Osteoblast (primary cell): ENCODE measurements at regions not wholly inside any gene's neighbourhood (a gene's known extent, or its start where the extent isn't known, plus 50 kb on each side); places are given as distances from the start of the nearest gene placed in this dataset.
"Not testable (repeated sequence)": the region's sequence is repeated elsewhere in the genome, so short reads cannot be mapped to it uniquely, and the experiment has no call there.

Experiments used
- DNase-seq: peaks from one replicate; pipeline ENCODE4 v3.0.0; 2011; ENCODE audit warnings: low spot score, mixed read lengths; ENCODE audit not compliant: insufficient read length; ENCODE audit errors: missing footprints
- H2AFZ ChIP-seq: 2 replicates; pipeline ENCODE4 v1.6.0; 2011; ENCODE audit warnings: mild to moderate bottlenecking, low read length
- H3K27ac ChIP-seq: 2 replicates; pipeline ENCODE4 v1.5.1; 2011; ENCODE audit warnings: mild to moderate bottlenecking, low read depth, low read length, moderate library complexity
- H3K27me3 ChIP-seq: 2 replicates; pipeline ENCODE4 v1.6.0; 2012; ENCODE audit warnings: mild to moderate bottlenecking, control low read depth, inconsistent platforms, low read length, moderate library complexity; ENCODE audit not compliant: insufficient read depth
- H3K36me3 ChIP-seq: 2 replicates; pipeline ENCODE4 v1.5.1; 2011; ENCODE audit warnings: mild to moderate bottlenecking, low read length, control low read depth, moderate library complexity; ENCODE audit not compliant: insufficient read depth
- H3K4me1 ChIP-seq: 2 replicates; pipeline ENCODE4 v1.5.1; 2011; ENCODE audit warnings: mild to moderate bottlenecking, low read length, control low read depth, moderate library complexity; ENCODE audit not compliant: insufficient read depth
- H3K4me2 ChIP-seq: 2 replicates; pipeline ENCODE4 v1.6.0; 2011; ENCODE audit warnings: mild to moderate bottlenecking, low read length; ENCODE audit not compliant: insufficient read depth
- H3K4me3 ChIP-seq: fragments of 200-600 bp; sonication (generic); 3 replicates; pipeline ENCODE4 v1.5.1; 2012; ENCODE audit warnings: mild to moderate bottlenecking, low read length, inconsistent platforms; ENCODE audit not compliant: insufficient read depth
- H3K79me2 ChIP-seq: 2 replicates; pipeline ENCODE4 v1.6.0; 2012; ENCODE audit warnings: mild to moderate bottlenecking, low read length, control low read depth, inconsistent platforms; ENCODE audit not compliant: insufficient read depth
- H3K9me3 ChIP-seq: 2 replicates; pipeline ENCODE4 v1.5.1; 2011; ENCODE audit warnings: low read depth, low read length, control low read depth
- H4K20me1 ChIP-seq: 2 replicates; pipeline ENCODE4 v1.6.0; 2012; ENCODE audit warnings: mild to moderate bottlenecking, low read length, control low read depth; ENCODE audit not compliant: insufficient read depth
- CTCF ChIP-seq: IDR thresholded peaks from 2 replicates; pipeline ENCODE4 v1.5.1; 2011; ENCODE audit warnings: mild to moderate bottlenecking, low read depth, low read length, moderate library complexity; ENCODE audit errors: extremely low read depth

- TF ChIP-seq CTCF: no peak
- H3K4me1 ChIP-seq: no peaks in the 10 kb centered on the region
- H3K4me3 ChIP-seq: no peak overlapping the region
- H3K27ac ChIP-seq: no peak overlapping the region
- H3K9me3 ChIP-seq: no peaks in the 10 kb centered on the region
- no peaks in the 10 kb centered on the region for H4K20me1 ChIP-seq
- H3K79me2 ChIP-seq: no peaks in the 10 kb centered on the region
- H3K36me3 ChIP-seq: no peaks in the 10 kb centered on the region
- H2AFZ ChIP-seq: no peak overlapping the region
- DNase-seq: no peak
- H3K27me3 ChIP-seq: no peaks in the 10 kb centered on the region
- no peak overlapping the region for H3K4me2 ChIP-seq
Observed at GRCh38 chr12:88716240-88716639, 136.0 kb upstream of the KITLG start.

GRCh38 chr12:88715673-88716072 is 135.4 kb upstream of the KITLG start:
- no peaks in the 10 kb centered on the region for H3K79me2 ChIP-seq
- no peak overlapping the region for H3K27ac ChIP-seq
- H3K4me1 ChIP-seq: no peaks in the 10 kb centered on the region
- no peaks in the 10 kb centered on the region for H3K27me3 ChIP-seq
- H3K36me3 ChIP-seq: no peaks in the 10 kb centered on the region
- TF ChIP-seq CTCF: no peak
- no peak overlapping the region for H3K4me2 ChIP-seq
- DNase-seq: no peak
- no peaks in the 10 kb centered on the region for H3K9me3 ChIP-seq
- H3K4me3 ChIP-seq: no peak overlapping the region
- no peak overlapping the region for H2AFZ ChIP-seq
- H4K20me1 ChIP-seq: no peaks in the 10 kb centered on the region

DNA sequence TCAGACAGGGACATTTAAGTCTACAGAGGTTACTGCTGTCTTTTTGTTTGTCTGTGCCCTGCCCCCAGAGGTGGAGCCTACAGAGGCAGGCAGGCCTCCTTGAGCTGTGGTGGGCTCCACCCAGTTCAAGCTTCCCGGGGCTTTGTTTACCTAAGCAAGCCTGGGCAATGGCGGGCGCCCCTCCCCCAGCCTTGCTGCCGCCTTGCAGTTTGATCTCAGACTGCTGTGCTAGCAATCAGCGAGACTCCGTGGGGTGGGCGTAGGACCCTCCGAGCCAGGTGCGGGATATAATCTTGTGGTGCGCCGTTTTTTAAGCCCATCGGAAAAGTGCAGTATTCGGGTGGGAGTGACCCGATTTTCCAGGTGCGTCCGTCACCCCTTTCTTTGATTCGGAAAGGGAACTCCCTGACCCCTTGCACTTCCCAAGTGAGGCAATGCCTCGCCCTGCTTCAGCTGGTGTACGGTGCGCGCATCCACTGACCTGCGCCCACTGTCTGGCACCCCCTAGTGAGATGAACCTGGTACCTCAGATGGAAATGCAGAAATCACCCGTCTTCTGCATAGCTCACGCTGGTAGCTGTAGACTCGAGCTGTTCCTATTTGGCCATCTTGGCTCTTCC is 134.1 kb upstream of the KITLG start:
- not testable (repeated sequence) for H3K4me1 ChIP-seq, H3K27me3 ChIP-seq, H3K9me3 ChIP-seq, H3K4me2 ChIP-seq, H4K20me1 ChIP-seq, DNase-seq, H3K27ac ChIP-seq, H3K4me3 ChIP-seq, H3K79me2 ChIP-seq, H2AFZ ChIP-seq, H3K36me3 ChIP-seq

DNA sequence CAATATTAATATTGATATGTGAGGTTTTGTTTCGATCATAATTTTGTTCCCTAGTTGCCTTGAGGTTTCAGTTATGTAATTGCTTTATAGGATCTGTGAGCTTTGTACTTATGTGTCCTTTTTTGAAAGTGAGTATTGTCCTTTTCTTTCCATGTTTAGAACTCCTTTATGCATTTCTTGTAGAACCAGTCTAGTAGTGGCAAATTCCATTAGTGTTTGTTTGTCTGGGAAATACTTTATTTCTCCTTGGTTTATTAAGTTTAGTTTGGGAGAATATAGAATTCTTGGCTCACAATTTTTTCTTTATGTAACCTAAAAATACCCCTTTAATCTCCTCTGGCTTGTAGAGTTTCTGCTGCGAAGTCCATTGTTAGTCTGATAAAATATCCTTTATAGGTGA is 127.5 kb upstream of the KITLG start:
- Histone ChIP-seq H4K20me1 (no peaks in the 10 kb centered on the region), H3K4me2 (no peak overlapping the region), H3K27me3 (no peaks in the 10 kb centered on the region), H3K9me3 (no peaks in the 10 kb centered on the region), H3K27ac (no peak overlapping the region), H3K79me2 (no peaks in the 10 kb centered on the region), H3K36me3 (no peaks in the 10 kb centered on the region), H3K4me1 (no peaks in the 10 kb centered on the region), H3K4me3 (no peak overlapping the region), H2AFZ (no peak overlapping the region)
- DNase-seq: no peak
- no peak for TF ChIP-seq CTCF
